ENCODE measurements at regions not wholly inside any gene's neighbourhood (a gene's known extent, or its start where the extent isn't known, plus 50 kb on each side); places are given as distances from the start of the nearest gene placed in this dataset.

DNA sequence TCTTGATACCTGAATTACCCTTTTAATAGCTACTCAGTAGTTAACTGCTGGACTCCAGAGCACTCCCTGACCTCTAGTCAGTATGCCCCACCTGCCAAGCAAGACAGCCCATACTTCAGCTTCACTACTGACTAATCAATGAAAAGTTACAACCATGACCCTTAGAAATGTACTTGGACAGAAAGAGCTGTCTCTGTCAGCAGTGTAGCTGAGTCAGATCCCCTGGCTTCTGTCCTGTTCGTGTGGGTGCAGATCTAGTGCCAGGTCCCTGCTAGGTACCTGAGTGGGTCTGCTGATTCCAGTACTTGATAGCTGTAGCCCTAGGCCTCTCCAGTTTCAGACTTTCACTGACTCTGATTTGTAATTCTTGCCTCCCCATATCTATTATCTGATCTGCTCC, 265.8 kb upstream of the POU2AF2 start:
- WGBS, 10 experiments = 25 to 100% (median 56%) methylated on average over 1 of the region's 1 CpG; no CpG with 5 or more reads in 6 of the 10 experiments

DNA sequence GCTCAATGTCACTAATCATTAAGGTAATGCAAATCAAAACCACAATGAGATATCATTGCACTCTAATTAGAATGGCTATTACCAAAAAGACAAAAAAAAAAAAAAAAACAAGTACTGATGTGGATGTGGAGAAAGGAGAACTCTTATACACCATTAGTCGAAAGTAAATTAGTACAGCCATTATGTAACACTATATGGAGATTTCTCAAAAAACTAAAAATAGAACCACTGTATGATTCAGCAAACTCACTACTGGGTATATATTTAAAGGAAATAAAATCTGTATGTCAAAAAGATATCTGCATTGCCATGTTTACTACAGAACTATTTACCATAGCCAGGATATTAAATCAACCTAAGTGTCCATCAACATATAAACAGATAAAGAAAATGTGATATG, 265.4 kb upstream of the ARHGAP20 start:
- Histone ChIP-seq H3K4me1 (replicated peaks in 1 of 2) (no peaks in the 10 kb centered on the region), H3K4me3 (no peak overlapping the region), H3K27ac (no peak overlapping the region)
- WGBS, 10 experiments = 59 to 100% (median 89%) methylated on average over 1 of the region's 1 CpG; no CpG with 5 or more reads in 1 of the 10 experiments
- in situ Hi-C loops (cut with MboI; ENCODE audit: low pct_unique_long_range_greater_than_20kb in 2 of 9, low sequenced_read_pairs in 9 of 9, unreplicated experiment in 9 of 9) = no loop called here
- ATAC-seq (replicated peaks in 6 of 8) = no peak

More for the DNA sequence above, 265.8 kb upstream of the POU2AF2 start:
- ATAC-seq (replicated peaks in 6 of 8) = no peak
- H3K27ac ChIP-seq = no peak overlapping the region
- H3K4me3 ChIP-seq = no peak overlapping the region
- in situ Hi-C loops (cut with MboI; ENCODE audit: low pct_unique_long_range_greater_than_20kb in 2 of 9, low sequenced_read_pairs in 9 of 9, unreplicated experiment in 9 of 9) = no loop called here
- peaks cover under 1 to 6% of the 10 kb centered on the region in 2 donors for H3K4me1 ChIP-seq (replicated peaks in 1 of 2)

DNA sequence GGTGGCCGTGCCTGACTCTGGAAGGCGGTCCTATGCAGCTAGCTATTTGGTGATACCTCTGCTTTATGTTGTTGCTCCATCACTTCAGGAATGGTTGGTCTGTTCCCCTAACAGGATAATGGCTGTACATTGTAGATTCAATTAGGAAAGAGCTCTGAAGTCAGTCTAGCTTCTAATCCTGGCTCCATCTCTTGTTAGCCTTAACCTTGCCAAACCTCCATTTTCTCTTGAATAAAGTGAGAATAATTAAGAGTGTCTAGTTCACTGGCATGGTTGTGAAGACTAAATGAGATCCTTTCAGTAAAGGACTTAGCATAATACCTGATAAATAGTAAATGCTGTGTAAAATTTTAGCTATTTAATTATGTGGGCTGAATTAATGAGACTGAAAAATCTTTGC, 262.5 kb upstream of the ARHGAP20 start:
- in situ Hi-C loops (cut with MboI; ENCODE audit: low pct_unique_long_range_greater_than_20kb in 2 of 9, low sequenced_read_pairs in 9 of 9, unreplicated experiment in 9 of 9) = no loop called here
- 90 to 100% (median 100%) methylated on average over 1 to 2 of the region's 2 CpGs; no CpG with 5 or more reads in 3 of the 10 experiments for WGBS, 10 experiments
- ATAC-seq (replicated peaks in 6 of 8) = no peak

DNA sequence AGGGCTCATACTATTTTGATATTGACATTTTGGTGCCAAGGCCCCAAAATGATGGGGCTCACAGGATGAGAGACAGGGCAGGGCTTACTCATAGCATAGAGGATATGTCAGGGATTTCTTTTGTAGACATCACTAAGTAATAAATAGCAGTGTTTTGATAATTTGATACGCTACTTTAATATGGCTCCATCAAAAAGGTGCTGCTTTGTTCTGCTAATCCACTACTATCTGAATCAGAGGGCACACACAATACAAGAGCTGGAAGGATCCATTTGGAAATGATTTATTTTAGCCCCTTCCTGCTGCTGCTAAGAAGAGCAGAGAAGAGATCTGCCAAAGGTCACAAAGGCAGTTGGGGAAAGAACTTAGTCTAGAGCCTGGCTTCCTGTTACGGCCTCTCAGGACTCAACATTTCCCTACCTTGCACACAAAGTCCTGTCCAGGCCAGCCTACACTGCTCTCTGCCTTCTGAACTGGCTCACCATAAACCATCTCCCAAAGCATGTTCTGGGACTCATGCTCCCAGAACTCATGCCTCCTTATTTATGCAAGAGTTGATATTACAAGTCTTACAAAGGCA, 261.3 kb upstream of the ARHGAP20 start:
- in situ Hi-C loops (cut with MboI; ENCODE audit: low pct_unique_long_range_greater_than_20kb in 2 of 9, low sequenced_read_pairs in 9 of 9, unreplicated experiment in 9 of 9) = no loop called here
- ATAC-seq (replicated peaks in 6 of 8) = no peak
- no peaks in the 10 kb centered on the region for H3K4me1 ChIP-seq (replicated peaks in 1 of 2)
- H3K27ac ChIP-seq = no peak overlapping the region
- no peak overlapping the region for H3K4me3 ChIP-seq
- 55 to 100% (median 75%) methylated on average over 1 to 2 of the region's 2 CpGs; no CpG with 5 or more reads in 4 of the 10 experiments for WGBS, 10 experiments

More for the DNA sequence above, 262.5 kb upstream of the ARHGAP20 start:
- Histone ChIP-seq H3K4me3 (no peak overlapping the region), H3K27ac (no peak overlapping the region), H3K4me1 (replicated peaks in 1 of 2) (no peaks in the 10 kb centered on the region)

DNA sequence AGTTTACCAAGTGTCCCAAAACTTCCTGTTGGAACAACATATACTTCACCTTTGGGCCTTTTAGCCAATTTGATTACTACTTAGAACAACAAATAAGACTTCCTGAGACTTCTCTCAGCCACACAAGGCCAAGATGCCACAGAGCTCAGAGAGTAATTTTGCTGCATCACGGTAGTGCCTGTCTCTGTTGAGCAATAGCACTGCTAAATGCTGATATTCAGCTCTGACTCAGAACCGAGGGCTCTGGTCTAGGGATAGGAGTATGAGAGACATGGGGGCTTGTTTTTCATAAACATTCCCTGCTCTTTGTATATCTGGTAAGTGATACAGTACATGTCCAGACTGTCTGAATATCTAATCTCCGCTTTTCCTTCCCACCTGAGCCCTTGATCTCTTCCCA, 260.4 kb upstream of the ARHGAP20 start:
- ATAC-seq (replicated peaks in 6 of 8) = peak in 3 of 8 experiments; percentile 53 to 99 (median 99)
- 25 to 100% (median 77%) methylated on average over 1 to 3 of the region's 3 CpGs; no CpG with 5 or more reads in 2 of the 10 experiments for WGBS, 10 experiments
- Histone ChIP-seq H3K4me1 (replicated peaks in 1 of 2) (no peaks in the 10 kb centered on the region), H3K27ac (no peak overlapping the region), H3K4me3 (no peak overlapping the region)
- in situ Hi-C loops (cut with MboI; ENCODE audit: low pct_unique_long_range_greater_than_20kb in 2 of 9, low sequenced_read_pairs in 9 of 9, unreplicated experiment in 9 of 9) = no loop called here

DNA sequence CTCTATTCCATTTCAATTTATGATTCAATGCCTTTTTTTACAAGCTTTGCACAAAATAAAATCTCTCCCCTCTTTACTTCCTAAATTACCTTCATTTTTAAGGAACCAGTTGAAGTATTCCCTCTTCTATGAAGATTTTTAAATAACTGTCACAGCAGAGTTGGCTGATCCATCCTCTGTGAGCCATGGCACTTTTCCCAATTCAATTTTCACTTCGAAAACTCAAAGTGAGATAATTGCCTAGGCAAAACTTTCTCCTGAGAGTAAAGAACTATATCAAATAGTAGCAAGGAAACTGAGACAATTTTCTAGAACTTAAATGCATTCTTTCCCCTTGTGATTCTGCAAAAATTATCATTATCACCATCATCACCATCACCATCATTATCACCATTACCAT, 259.9 kb upstream of the ARHGAP20 start:
- H3K4me3 ChIP-seq = no peak overlapping the region
- 56 to 100% (median 67%) methylated on average over 1 of the region's 1 CpG; no CpG with 5 or more reads in 2 of the 10 experiments for WGBS, 10 experiments
- no peak for ATAC-seq (replicated peaks in 6 of 8)
- in situ Hi-C loops (cut with MboI; ENCODE audit: low pct_unique_long_range_greater_than_20kb in 2 of 9, low sequenced_read_pairs in 9 of 9, unreplicated experiment in 9 of 9) = no loop called here
- H3K4me1 ChIP-seq (replicated peaks in 1 of 2) = no peaks in the 10 kb centered on the region
- H3K27ac ChIP-seq = no peak overlapping the region

DNA sequence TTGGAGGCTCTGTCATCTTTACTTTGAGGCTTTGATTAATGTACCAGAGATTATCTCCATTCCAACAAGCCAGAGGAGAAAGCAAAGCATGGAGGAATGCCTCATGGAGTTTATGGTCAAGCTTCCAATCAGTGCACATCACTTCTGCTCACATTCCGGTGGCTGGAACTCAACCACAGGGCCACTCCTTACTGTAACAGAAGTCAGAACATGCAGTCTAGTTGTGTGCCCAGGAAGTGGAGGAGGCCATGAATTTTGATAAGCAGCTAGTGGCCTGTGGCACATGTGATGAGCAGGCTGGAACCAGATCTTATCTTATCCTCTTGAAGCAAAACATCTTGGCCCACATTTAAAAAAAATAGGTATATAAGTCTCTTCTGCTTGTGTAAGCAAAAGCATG, 258.9 kb upstream of the ARHGAP20 start:
- WGBS, 10 experiments = 67 to 100% (median 84%) methylated on average over 1 of the region's 1 CpG; no CpG with 5 or more reads in 6 of the 10 experiments
- Histone ChIP-seq H3K27ac (no peak overlapping the region), H3K4me3 (no peak overlapping the region), H3K4me1 (replicated peaks in 1 of 2) (no peaks in the 10 kb centered on the region)
- in situ Hi-C loops (cut with MboI; ENCODE audit: low pct_unique_long_range_greater_than_20kb in 2 of 9, low sequenced_read_pairs in 9 of 9, unreplicated experiment in 9 of 9) = no loop called here
- peak in 2 of 8 experiments; percentile 64 to 74 for ATAC-seq (replicated peaks in 6 of 8)

DNA sequence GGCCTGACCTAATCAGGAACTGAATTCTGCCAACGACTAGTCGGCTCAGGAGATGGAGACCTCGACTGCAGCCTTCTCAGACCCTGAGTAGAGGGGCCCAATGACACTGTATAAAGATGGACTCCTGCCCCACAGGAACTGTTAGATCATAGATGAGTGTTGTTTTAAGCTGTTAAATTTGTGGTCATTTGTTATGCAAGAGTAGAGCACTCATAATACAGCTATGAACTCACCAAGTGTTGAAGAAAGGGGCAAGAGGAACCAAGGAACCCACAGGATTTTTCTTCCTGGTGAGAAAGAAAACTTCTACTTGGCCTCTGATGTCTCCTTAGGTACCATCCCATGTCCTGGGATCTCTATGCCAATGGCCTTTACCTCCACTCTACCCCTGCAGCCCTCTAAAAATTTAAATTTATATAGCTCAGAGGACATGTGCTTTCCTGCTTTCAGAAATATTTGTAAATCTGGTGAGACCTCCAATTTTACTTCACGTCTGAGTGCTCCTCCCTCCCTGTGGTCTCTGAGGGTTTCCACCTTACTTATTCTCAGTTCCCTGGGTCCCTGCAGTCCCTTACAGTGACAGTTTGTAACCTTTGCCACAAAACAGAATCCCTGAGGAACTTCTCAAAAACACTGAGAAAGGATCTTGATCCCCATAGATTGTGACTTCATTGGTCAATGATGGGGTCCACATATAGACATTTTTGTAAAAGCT, 256.3 kb upstream of the ARHGAP20 start:
- in situ Hi-C loops (cut with MboI; ENCODE audit: low pct_unique_long_range_greater_than_20kb in 2 of 9, low sequenced_read_pairs in 9 of 9, unreplicated experiment in 9 of 9) = no loop called here
- WGBS, 10 experiments = 75 to 100% (median 88%) methylated on average over 1 to 4 of the region's 4 CpGs; no CpG with 5 or more reads in 3 of the 10 experiments
- Histone ChIP-seq H3K27ac (no peak overlapping the region), H3K4me1 (replicated peaks in 1 of 2) (peaks cover 0 to 1% of the 10 kb centered on the region in 2 donors), H3K4me3 (no peak overlapping the region)
- no peak for ATAC-seq (replicated peaks in 6 of 8)

DNA sequence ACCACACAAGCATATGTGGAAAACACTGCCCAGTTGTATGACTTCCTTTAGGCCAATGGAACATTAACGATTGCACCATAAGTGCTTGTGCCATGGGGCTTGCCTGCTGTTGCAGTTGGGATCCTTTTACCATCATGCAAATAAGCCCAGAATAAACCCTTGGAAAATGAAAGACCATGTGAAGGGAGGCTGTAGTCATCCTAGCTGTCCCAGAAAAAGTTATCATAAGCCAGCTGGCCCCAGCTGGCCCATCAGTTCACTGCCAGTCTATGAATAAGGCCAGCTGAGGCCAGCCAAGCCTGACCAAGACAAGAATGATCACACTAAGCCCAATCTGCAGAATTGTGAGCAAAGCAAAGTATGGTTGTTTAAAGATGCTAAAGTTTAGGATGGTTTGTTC, 253.9 kb upstream of the ARHGAP20 start:
- Histone ChIP-seq H3K27ac (no peak overlapping the region), H3K4me3 (no peak overlapping the region), H3K4me1 (replicated peaks in 1 of 2) (peaks cover 5 to 8% of the 10 kb centered on the region in 2 donors)
- 83% methylated on average over 1 of the region's 1 CpG; no CpG with 5 or more reads in 9 of the 10 experiments for WGBS, 10 experiments
- ATAC-seq (replicated peaks in 6 of 8) = no peak
- in situ Hi-C loops (cut with MboI; ENCODE audit: low pct_unique_long_range_greater_than_20kb in 2 of 9, low sequenced_read_pairs in 9 of 9, unreplicated experiment in 9 of 9) = no loop called here

DNA sequence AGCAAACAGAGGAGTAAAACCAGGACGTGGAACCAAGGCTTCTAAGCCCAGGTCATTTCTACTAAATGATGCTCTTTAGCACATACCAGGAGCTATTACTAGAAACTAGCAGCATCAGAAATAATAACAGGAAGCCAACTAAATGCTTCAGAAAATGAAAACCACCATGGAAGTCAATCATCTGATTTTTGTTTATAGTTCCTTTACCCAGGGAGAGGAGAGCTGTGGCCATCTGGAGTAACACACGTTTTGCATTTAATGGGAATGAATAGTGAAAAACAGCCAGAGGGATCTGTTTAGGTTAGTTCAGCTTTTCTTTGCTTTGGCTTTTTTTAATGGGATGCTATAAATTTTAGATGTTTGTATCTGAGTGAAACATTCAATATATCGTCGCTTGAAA, 250.7 kb upstream of the ARHGAP20 start:
- ATAC-seq (replicated peaks in 6 of 8) = peak in 4 of 8 experiments; percentile 10 to 80 (median 50)
- H3K4me3 ChIP-seq = no peak overlapping the region
- peaks cover 5 to 8% of the 10 kb centered on the region in 2 donors for H3K4me1 ChIP-seq (replicated peaks in 1 of 2)
- 4 to 77% (median 54%) methylated on average over 1 to 4 of the region's 4 CpGs; no CpG with 5 or more reads in 2 of the 10 experiments for WGBS, 10 experiments
- in situ Hi-C loops (cut with MboI; ENCODE audit: low pct_unique_long_range_greater_than_20kb in 2 of 9, low sequenced_read_pairs in 9 of 9, unreplicated experiment in 9 of 9) = no loop called here
- H3K27ac ChIP-seq = no peak overlapping the region

DNA sequence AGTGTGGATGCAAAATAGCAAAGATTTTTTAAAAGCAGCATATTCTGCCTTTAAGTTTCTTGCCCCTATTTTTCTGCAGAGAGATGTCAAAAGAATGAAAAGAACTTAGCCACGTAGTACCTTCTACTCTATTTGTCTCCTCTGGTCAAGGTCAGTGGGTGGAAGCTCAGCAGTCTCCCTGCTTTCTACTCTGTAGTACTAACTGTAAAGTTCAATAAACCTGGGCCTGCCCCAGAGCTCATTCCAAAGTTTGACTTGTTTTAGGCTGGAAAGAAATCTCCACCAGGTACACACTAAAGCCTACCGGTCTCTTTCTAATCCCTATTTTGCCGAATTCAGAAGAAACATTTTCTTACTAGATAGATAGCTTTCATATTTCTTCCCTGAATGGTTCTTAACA, 247.9 kb upstream of the ARHGAP20 start:
- in situ Hi-C loops (cut with MboI; ENCODE audit: low pct_unique_long_range_greater_than_20kb in 2 of 9, low sequenced_read_pairs in 9 of 9, unreplicated experiment in 9 of 9) = no loop called here
- 75 to 100% (median 86%) methylated on average over 1 to 3 of the region's 3 CpGs; no CpG with 5 or more reads in 1 of the 10 experiments for WGBS, 10 experiments
- Histone ChIP-seq H3K4me3 (no peak overlapping the region), H3K27ac (no peak overlapping the region), H3K4me1 (replicated peaks in 1 of 2) (peaks cover 5 to 11% of the 10 kb centered on the region in 2 donors)
- ATAC-seq (replicated peaks in 6 of 8) = no peak

DNA sequence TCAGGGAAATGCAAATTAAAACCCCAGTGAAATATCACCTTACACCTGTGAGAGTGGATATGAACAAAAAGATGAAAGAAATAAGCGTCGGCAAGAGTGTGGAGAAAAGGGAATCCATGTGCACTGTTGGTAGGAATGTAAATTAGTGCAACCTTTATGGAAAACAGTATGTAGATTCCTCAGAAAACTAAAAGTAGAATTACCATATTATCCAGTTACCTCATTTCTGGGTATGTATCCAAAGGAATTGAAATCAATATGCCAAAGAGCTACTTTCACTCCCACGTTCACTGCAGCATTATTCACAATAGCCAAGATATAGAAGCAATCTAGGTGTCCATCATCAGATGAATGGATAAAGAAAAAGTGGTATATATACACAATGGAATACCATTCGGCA, 246.0 kb upstream of the ARHGAP20 start:
- in situ Hi-C loops (cut with MboI; ENCODE audit: low pct_unique_long_range_greater_than_20kb in 2 of 9, low sequenced_read_pairs in 9 of 9, unreplicated experiment in 9 of 9) = no loop called here
- peak in 3 of 8 experiments; percentile 31 to 65 (median 57) for ATAC-seq (replicated peaks in 6 of 8)
- no peak overlapping the region for H3K4me3 ChIP-seq
- peaks cover 5 to 7% of the 10 kb centered on the region in 2 donors for H3K4me1 ChIP-seq (replicated peaks in 1 of 2)
- 64 to 100% (median 87%) methylated on average over 1 to 4 of the region's 4 CpGs for WGBS, 10 experiments
- H3K27ac ChIP-seq = no peak overlapping the region

DNA sequence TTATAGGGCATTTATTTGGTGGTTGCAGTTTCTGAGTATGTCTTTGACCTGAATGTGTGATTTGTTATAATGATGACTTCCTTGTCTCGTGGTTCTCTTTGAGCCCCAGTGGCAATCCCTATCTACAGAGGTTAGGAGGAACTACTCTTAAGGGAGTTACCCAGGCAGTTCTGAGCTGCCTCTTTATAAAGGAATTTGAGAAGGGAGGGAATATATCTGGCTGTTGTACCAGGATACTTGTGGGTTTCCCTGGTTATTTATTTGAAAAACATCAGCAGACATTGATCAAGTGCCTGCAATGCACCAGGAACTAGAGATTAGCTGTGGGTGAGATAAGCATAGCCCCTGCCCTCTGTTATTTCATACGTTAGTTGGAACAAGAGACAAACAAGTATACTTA, 243.5 kb upstream of the ARHGAP20 start:
- WGBS, 10 experiments = 50 to 100% (median 67%) methylated on average over 1 of the region's 2 CpGs; no CpG with 5 or more reads in 5 of the 10 experiments
- Histone ChIP-seq H3K27ac (no peak overlapping the region), H3K4me3 (no peak overlapping the region), H3K4me1 (replicated peaks in 1 of 2) (peaks cover 0 to 3% of the 10 kb centered on the region in 2 donors)
- in situ Hi-C loops (cut with MboI; ENCODE audit: low pct_unique_long_range_greater_than_20kb in 2 of 9, low sequenced_read_pairs in 9 of 9, unreplicated experiment in 9 of 9) = no loop called here
- ATAC-seq (replicated peaks in 6 of 8) = peak in 1 of 8 experiments; percentile 78
